ENCODE measurements at regions not wholly inside any gene's neighbourhood (a gene's known extent, or its start where the extent isn't known, plus 50 kb on each side); places are given as distances from the start of the nearest gene placed in this dataset.

GRCh38 chrX:3815896-3816664 lies 102.6 kb upstream of the PRKX start:
- peak overlapping the region; percentile 90 for H3K9ac ChIP-seq
- ChIA-PET CTCF (no interaction called here), POLR2A (no interaction called here)
- H3K27ac ChIP-seq (ENCODE audit: low read depth in 2 of 2, low read length in 1 of 2), result peak overlapping the region; percentile 86 to 90
- H3K36me3 ChIP-seq (replicated peaks in 1 of 2; ENCODE audit: control insufficient read depth in 1 of 2, insufficient read depth in 2 of 2, low read length in 1 of 2), result peaks cover 9 to 32% of the 10 kb centered on the region in 2 experiments
- 44% methylated on average over 8 of the region's 50 CpGs for WGBS (ENCODE audit: low lambda C conversion rate)
- H3K9me2 ChIP-seq, result no peaks in the 10 kb centered on the region
- TF ChIP-seq RFX5 (IDR thresholded peaks at IDR 0.05; ENCODE audit: low read length), result no peak
- no peak for TF ChIP-seq TCF12 (IDR thresholded peaks at IDR 0.05)
- TF ChIP-seq YY1 (IDR thresholded peaks at IDR 0.05; ENCODE audit: low read depth), result no peak
- TF ChIP-seq CHD2 (IDR thresholded peaks at IDR 0.05; ENCODE audit: low read length, partially characterized antibody), result no peak
- no peak for TF ChIP-seq MEF2A (IDR thresholded peaks at IDR 0.05; ENCODE audit: borderline replicate concordance, low read depth)
- no peak for TF ChIP-seq TAF1 (IDR thresholded peaks at IDR 0.05; ENCODE audit: borderline replicate concordance, low read depth, low read length)
- TF ChIP-seq FOSL2 (IDR thresholded peaks at IDR 0.05; ENCODE audit: borderline replicate concordance, low read depth), result no peak
- TF ChIP-seq ZBTB33 (IDR thresholded peaks at IDR 0.05; ENCODE audit: borderline replicate concordance, low read depth), result no peak
- TF ChIP-seq RAD21 (IDR thresholded peaks at IDR 0.05; ENCODE audit: low read length), result no peak
- TF ChIP-seq GABPA (IDR thresholded peaks at IDR 0.05; ENCODE audit: low read depth), result no peak
- TF ChIP-seq GATA2 (CRISPR knock-in tag; IDR thresholded peaks at IDR 0.05), result no peak
- TF ChIP-seq FOXM1 (IDR thresholded peaks at IDR 0.05; ENCODE audit: low read depth), result no peak
- TF ChIP-seq IRF3 (IDR thresholded peaks at IDR 0.05; ENCODE audit: low read depth, low read length), result no peak
- TF ChIP-seq REST (IDR thresholded peaks at IDR 0.05; ENCODE audit: low read depth, low read length), result no peak
- H4K20me1 ChIP-seq (ENCODE audit: insufficient read depth), result peaks cover 14% of the 10 kb centered on the region
- H3K9me3 ChIP-seq, result no peaks in the 10 kb centered on the region
- H3K4me1 ChIP-seq (ENCODE audit: control insufficient read depth in 1 of 2, insufficient read depth in 2 of 2, low read depth in 1 of 2, low read length in 1 of 2), result peaks cover 0 to 13% of the 10 kb centered on the region in 2 experiments; a peak in 3 of 4 replicates
- peaks cover 25% of the 10 kb centered on the region for H3F3A ChIP-seq (replicated peaks; ENCODE audit: insufficient read depth)
- H3K79me2 ChIP-seq (ENCODE audit: insufficient read depth), result peaks cover 28% of the 10 kb centered on the region
- H3K4me2 ChIP-seq, result peak overlapping the region; percentile 95
- H2AFZ ChIP-seq (ENCODE audit: low read depth), result no peak overlapping the region
- H3K4me3 ChIP-seq (ENCODE audit: low read depth in 2 of 2, low read length in 1 of 2), result peak overlapping the region; percentile 52 to 80
- peak; percentile 56 for DNase-seq
- H3K27me3 ChIP-seq (ENCODE audit: insufficient read depth), result no peaks in the 10 kb centered on the region

Data from SK-N-SH (cell line).